HCT116 (cell line): ENCODE measurements at regions not wholly inside any gene's neighbourhood (a gene's known extent, or its start where the extent isn't known, plus 50 kb on each side); places are given as distances from the start of the nearest gene placed in this dataset.

Source experiments
- ATAC-seq: fragments of 200-7000 bp; cut with Tn5 transposase; 2 replicates; pipeline ENCODE4 v1.9.1; 2020; ENCODE audit warnings: mild to moderate bottlenecking, moderate library complexity
- BruUV-seq: library from RNA; stranded (reverse); fragments of 400-500 nt; replicated peaks from 2 replicates; lab custom pipeline; 2021; lab: Mats Ljungman, UMichigan
- CTCF ChIA-PET: fragments of 300-600 bp; sonication (Branson Sonifier 250); formaldehyde crosslinking; loops from one replicate; lab custom pipeline; 2021; ENCODE audit warnings: antibody characterized with exemption; lab: Charles Lee
- POLR2A ChIA-PET: fragments of 300-600, 350-600 bp; sonication (Branson Sonifier 250); formaldehyde crosslinking; loops from one replicate; lab custom pipeline; 2021; ENCODE audit warnings: antibody characterized with exemption; lab: Charles Lee
- RAD21 ChIA-PET, 2 experiments: fragments of 300-600 bp; sonication (Branson Sonifier 250); formaldehyde crosslinking; loops; one replicate each; lab custom pipeline; 2023; ENCODE audit warnings: low total read pairs in 2 of 2; ENCODE audit not compliant: uncharacterized antibody in 2 of 2, unreplicated experiment in 2 of 2, low non-redundant PET in 1 of 2; lab: Charles Lee
- DNase-seq: peaks from one replicate; pipeline ENCODE4 v3.0.0-alpha.2; 2010; ENCODE audit warnings: low read depth, low spot score
- H2AFZ ChIP-seq: fragments of 200-600 bp; shearing (Covaris generic), sonication (generic); 2 replicates; pipeline ENCODE4 v1.6.1; 2017; ENCODE audit warnings: low read depth, mixed run types, mixed read lengths, antibody characterized with exemption, low read length; ENCODE audit not compliant: poor library complexity, severe bottlenecking
- H3K27ac ChIP-seq: 2 replicates; pipeline ENCODE4 v1.5.1; 2012; ENCODE audit warnings: low read depth, low read length
- H3K27me3 ChIP-seq: fragments of 200-600 bp; sonication (generic); 2 replicates; pipeline ENCODE4 v1.6.1; 2016; ENCODE audit warnings: mixed run types, low read length, mixed read lengths; ENCODE audit not compliant: insufficient read depth
- H3K36me3 ChIP-seq, 2 experiments: fragments of 200-500 bp in 1 of 2; fragments of 200-600 bp in 1 of 2; sonication (Bioruptor generic) in 1 of 2; sonication (generic) in 1 of 2; 2 replicates each; pipeline versions ENCODE4 v1.5.1 to v1.6.1; 2014 to 2016; ENCODE audit warnings: low read length in 2 of 2, inconsistent platforms in 1 of 2, mixed read lengths in 1 of 2, mixed run types in 1 of 2; ENCODE audit not compliant: insufficient read depth in 2 of 2, control insufficient read depth in 1 of 2
- H3K4me1 ChIP-seq, 2 experiments: fragments of 200-600 bp in 1 of 2; sonication (generic) in 1 of 2; 2 replicates each; pipeline versions ENCODE4 v1.5.1 to v1.6.1; 2012 to 2017; ENCODE audit warnings: low read length in 2 of 2, inconsistent platforms in 1 of 2, mild to moderate bottlenecking in 1 of 2, mixed read lengths in 1 of 2, mixed run types in 1 of 2, moderate library complexity in 1 of 2; ENCODE audit not compliant: insufficient read depth in 2 of 2, control insufficient read depth in 1 of 2
- H3K4me2 ChIP-seq: fragments of 200-600 bp; sonication (generic); 2 replicates; pipeline ENCODE4 v1.6.1; 2017; ENCODE audit warnings: mixed run types, low read length, mixed read lengths
- H3K4me3 ChIP-seq, 2 experiments: fragments of 200-600 bp in 1 of 2; sonication (generic) in 1 of 2; replicated peaks in 1 of 2; 2 replicates each; pipeline ENCODE4 v1.5.1; 2011 to 2016; ENCODE audit warnings: low read length in 2 of 2, control low read depth in 1 of 2, low read depth in 1 of 2, mild to moderate bottlenecking in 1 of 2, mixed read lengths in 1 of 2, mixed run types in 1 of 2
- H3K79me2 ChIP-seq: fragments of 200-600 bp; sonication (generic); 2 replicates; pipeline ENCODE4 v1.6.1; 2017; ENCODE audit warnings: mild to moderate bottlenecking, mixed run types, low read length, moderate library complexity, mixed read lengths; ENCODE audit not compliant: insufficient read depth
- H3K9ac ChIP-seq: fragments of 200-600 bp; sonication (generic); 2 replicates; pipeline ENCODE4 v1.6.1; 2016; ENCODE audit warnings: low read length, mixed read lengths
- H3K9me2 ChIP-seq: fragments of 200-600 bp; sonication (generic), shearing (Covaris generic); 2 replicates; pipeline ENCODE4 v1.6.1; 2017; ENCODE audit warnings: mixed run types, mild to moderate bottlenecking, moderate library complexity; ENCODE audit not compliant: insufficient read depth
- H3K9me3 ChIP-seq, 2 experiments: fragments of 200-500 bp in 1 of 2; fragments of 200-600 bp in 1 of 2; sonication (Bioruptor generic) in 1 of 2; sonication (generic) in 1 of 2; 2 replicates each; pipeline ENCODE4 v1.6.1; 2014 to 2017; ENCODE audit warnings: low read length in 2 of 2, mixed read lengths in 2 of 2, inconsistent platforms in 1 of 2, low read depth in 1 of 2, mild to moderate bottlenecking in 1 of 2, mixed run types in 1 of 2, moderate library complexity in 1 of 2; ENCODE audit not compliant: control insufficient read depth in 1 of 2, insufficient read depth in 1 of 2
- H4K20me1 ChIP-seq: fragments of 200-600 bp; sonication (generic), shearing (Covaris generic); 2 replicates; pipeline ENCODE4 v1.6.1; 2017; ENCODE audit warnings: mixed run types, mild to moderate bottlenecking, moderate library complexity; ENCODE audit not compliant: insufficient read depth
- intact Hi-C: fragments of 100-400 bp; cut with micrococcal nuclease; formaldehyde crosslinking; loops from 2 replicates; pipeline ENCODE4 v1.10.0; 2022
- TF ChIP-seq, protein P1 (sequence below), 3 experiments: fragments of 200-600 bp in 1 of 3; sonication (generic) in 1 of 3; IDR thresholded peaks in 2 of 3; conservative IDR thresholded peaks in 1 of 3; 2 replicates each; pipeline ENCODE4 v1.5.1; 2012 to 2017; ENCODE audit warnings: low read depth in 2 of 3, low read length in 2 of 3, antibody characterized with exemption in 1 of 3, borderline replicate concordance in 1 of 3, control low read depth in 1 of 3, mild to moderate bottlenecking in 1 of 3, mixed read lengths in 1 of 3, mixed run types in 1 of 3, moderate library complexity in 1 of 3; ENCODE audit not compliant: insufficient read depth in 1 of 3
- TF ChIP-seq, protein P2 (sequence below): IDR thresholded peaks from 2 replicates; pipeline ENCODE4 v1.6.1; 2012; ENCODE audit warnings: low read depth

DNA sequence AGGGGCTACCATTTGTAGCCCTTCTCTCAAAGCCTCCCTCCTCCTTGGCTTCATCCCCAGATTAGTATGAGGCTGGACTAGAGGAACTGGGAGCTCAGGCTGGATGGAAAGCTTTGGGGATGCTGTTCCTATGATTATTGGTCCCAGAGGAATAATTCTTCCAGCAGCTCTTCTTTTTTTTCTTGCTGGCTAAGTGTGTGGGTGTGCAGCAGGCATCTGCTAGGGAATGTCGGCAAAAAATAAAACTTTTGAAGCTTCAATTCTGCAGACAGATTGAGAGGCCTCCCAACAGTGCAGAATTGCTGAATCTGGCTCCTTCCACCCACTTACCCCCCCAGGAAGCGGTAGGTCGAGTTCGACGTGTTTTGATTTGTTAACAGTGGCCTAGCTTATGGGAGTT is 138.5 kb upstream of the ANKRD28 start:
- POLR2A ChIA-PET = no interaction called here

More for the DNA sequence above, 138.5 kb upstream of the ANKRD28 start:
- CTCF ChIA-PET = no interaction called here
- no peak overlapping the region for H3K9ac ChIP-seq
- H3K36me3 ChIP-seq = no peaks in the 10 kb centered on the region
- TF ChIP-seq, protein P1, sequence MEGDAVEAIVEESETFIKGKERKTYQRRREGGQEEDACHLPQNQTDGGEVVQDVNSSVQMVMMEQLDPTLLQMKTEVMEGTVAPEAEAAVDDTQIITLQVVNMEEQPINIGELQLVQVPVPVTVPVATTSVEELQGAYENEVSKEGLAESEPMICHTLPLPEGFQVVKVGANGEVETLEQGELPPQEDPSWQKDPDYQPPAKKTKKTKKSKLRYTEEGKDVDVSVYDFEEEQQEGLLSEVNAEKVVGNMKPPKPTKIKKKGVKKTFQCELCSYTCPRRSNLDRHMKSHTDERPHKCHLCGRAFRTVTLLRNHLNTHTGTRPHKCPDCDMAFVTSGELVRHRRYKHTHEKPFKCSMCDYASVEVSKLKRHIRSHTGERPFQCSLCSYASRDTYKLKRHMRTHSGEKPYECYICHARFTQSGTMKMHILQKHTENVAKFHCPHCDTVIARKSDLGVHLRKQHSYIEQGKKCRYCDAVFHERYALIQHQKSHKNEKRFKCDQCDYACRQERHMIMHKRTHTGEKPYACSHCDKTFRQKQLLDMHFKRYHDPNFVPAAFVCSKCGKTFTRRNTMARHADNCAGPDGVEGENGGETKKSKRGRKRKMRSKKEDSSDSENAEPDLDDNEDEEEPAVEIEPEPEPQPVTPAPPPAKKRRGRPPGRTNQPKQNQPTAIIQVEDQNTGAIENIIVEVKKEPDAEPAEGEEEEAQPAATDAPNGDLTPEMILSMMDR (IDR thresholded peaks at IDR 0.05 in 2 of 3, conservative IDR thresholded peaks at IDR 0.05 in 1 of 3; ENCODE audit: borderline replicate concordance in 1 of 3, insufficient read depth in 1 of 3, low read depth in 2 of 3, low read length in 2 of 3) = no peak
- TF ChIP-seq, protein P2, sequence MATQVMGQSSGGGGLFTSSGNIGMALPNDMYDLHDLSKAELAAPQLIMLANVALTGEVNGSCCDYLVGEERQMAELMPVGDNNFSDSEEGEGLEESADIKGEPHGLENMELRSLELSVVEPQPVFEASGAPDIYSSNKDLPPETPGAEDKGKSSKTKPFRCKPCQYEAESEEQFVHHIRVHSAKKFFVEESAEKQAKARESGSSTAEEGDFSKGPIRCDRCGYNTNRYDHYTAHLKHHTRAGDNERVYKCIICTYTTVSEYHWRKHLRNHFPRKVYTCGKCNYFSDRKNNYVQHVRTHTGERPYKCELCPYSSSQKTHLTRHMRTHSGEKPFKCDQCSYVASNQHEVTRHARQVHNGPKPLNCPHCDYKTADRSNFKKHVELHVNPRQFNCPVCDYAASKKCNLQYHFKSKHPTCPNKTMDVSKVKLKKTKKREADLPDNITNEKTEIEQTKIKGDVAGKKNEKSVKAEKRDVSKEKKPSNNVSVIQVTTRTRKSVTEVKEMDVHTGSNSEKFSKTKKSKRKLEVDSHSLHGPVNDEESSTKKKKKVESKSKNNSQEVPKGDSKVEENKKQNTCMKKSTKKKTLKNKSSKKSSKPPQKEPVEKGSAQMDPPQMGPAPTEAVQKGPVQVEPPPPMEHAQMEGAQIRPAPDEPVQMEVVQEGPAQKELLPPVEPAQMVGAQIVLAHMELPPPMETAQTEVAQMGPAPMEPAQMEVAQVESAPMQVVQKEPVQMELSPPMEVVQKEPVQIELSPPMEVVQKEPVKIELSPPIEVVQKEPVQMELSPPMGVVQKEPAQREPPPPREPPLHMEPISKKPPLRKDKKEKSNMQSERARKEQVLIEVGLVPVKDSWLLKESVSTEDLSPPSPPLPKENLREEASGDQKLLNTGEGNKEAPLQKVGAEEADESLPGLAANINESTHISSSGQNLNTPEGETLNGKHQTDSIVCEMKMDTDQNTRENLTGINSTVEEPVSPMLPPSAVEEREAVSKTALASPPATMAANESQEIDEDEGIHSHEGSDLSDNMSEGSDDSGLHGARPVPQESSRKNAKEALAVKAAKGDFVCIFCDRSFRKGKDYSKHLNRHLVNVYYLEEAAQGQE = no peak
- no peak overlapping the region for H3K4me2 ChIP-seq
- H3K27me3 ChIP-seq = no peaks in the 10 kb centered on the region
- no TSS peak for BruUV-seq
- no peaks in the 10 kb centered on the region for H4K20me1 ChIP-seq
- no peak overlapping the region for H2AFZ ChIP-seq
- RAD21 ChIA-PET = no interaction called here
- intact Hi-C loops = no loop called here
- ATAC-seq (no peak), DNase-seq (no peak)
- no peaks in the 10 kb centered on the region for H3K9me2 ChIP-seq
- no peaks in the 10 kb centered on the region for H3K79me2 ChIP-seq
- no peaks in the 10 kb centered on the region for H3K4me1 ChIP-seq
- H3K4me3 ChIP-seq = no peak overlapping the region
- H3K27ac ChIP-seq = no peak overlapping the region
- no peaks in the 10 kb centered on the region for H3K9me3 ChIP-seq
